Anterior cingulate cortex (tissue), 58 donors: ENCODE measurements at regions not wholly inside any gene's neighbourhood (a gene's known extent, or its start where the extent isn't known, plus 50 kb on each side); places are given as distances from the start of the nearest gene placed in this dataset.

Experiments
- DNase-seq, 58 donors: peaks; one replicate each; lab custom pipeline; 2025; lab: John Stamatoyannopoulos, UW

GRCh38 chr2:206212673-206213513, 53.2 kb downstream of the EEF1B2 start:
- DNase-seq, result peak in 4 of 58 donors; percentile 1 to 19 (median 10)

GRCh38 chr2:206213514-206213845, 53.8 kb downstream of the EEF1B2 start:
- no peak for DNase-seq

- DNase-seq, result no peak
Measured at GRCh38 chr2:206217166-206217565, 57.3 kb upstream of the ZDBF2 start.

DNA sequence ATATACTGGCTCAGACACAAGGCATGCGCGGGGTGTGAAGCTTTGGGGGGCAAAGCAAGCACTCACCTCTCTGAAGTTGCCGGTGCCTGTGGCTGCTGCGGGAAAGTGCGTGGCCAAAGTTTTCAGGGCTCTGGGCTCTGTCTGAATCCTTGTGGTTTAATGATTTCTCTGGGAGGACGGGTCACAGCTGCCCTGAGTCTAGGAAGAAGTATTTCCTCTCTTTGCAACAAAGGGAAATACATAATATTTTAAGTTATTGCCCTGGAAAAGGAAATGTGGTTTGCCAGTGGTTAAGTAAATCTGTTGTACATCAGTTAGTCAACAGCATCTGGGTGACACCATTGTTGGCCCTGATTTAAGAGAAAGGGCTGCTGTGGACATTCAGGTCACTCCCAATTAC, 56.7 kb upstream of the ZDBF2 start:
- DNase-seq, result no peak

DNA sequence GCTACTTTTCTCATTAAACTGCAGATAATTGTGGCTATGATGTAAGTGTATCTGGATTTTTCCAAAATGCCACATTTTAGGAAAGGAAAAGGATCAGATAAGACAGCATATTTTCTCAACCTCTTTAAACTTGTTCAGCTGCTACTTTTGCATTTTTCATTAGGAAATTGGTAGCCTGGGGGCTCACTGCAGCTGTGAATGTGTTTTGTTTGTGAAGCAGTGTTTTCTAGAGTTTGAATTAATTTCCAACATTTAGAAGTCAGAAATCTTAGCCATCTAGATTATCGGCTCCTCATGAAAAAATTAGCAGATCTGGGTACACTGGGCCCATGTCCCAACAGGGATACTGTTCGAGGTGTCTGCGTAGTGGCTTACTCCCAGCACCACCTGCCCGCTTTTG, 56.3 kb upstream of the ZDBF2 start:
- DNase-seq, result no peak

GRCh38 chr2:206218796-206219499, 55.5 kb upstream of the ZDBF2 start:
- DNase-seq, result no peak

GRCh38 chr2:206219957-206220356, 54.5 kb upstream of the ZDBF2 start:
- no peak for DNase-seq

- DNase-seq, result no peak
Measured at GRCh38 chr2:206220997-206221396, 53.5 kb upstream of the ZDBF2 start.
